T-cell (primary cell): ENCODE measurements at regions not wholly inside any gene's neighbourhood (a gene's known extent, or its start where the extent isn't known, plus 50 kb on each side); places are given as distances from the start of the nearest gene placed in this dataset.

ENCODE experiments used
- ATAC-seq, 4 experiments: fragments of 200-7000 bp in 3 of 4; fragments of 150-1000 bp in 1 of 4; cut with Tn5 transposase; replicated peaks in 1 of 4; 1 replicate in 3 of 4; 2 replicates in 1 of 4; pipeline ENCODE4 v1.10.0; 2021; ENCODE audit warnings: moderate library complexity in 3 of 4, mild to moderate bottlenecking in 2 of 4, moderate number of reproducible peaks in 1 of 4
- CTCF ChIA-PET, 2 donors: fragments of 300-600 bp; sonication (Branson Sonifier 250); formaldehyde crosslinking; loops; one replicate each; lab custom pipeline; 2022; ENCODE audit warnings: antibody characterized with exemption in 2 of 2; lab: Charles Lee
- POLR2A ChIA-PET, 2 donors: fragments of 300-600 bp; sonication (Branson Sonifier 250); formaldehyde crosslinking; loops; one replicate each; lab custom pipeline; 2022; ENCODE audit warnings: antibody characterized with exemption in 2 of 2; lab: Charles Lee
- DNase-seq, 35 experiments: peaks; one replicate each; pipeline versions ENCODE4 v3.0.0 to v3.0.0-alpha.2; 2013 to 2023
- H3K27ac ChIP-seq: one replicate; pipeline ENCODE4 v1.5.1; 2013; ENCODE audit warnings: low read length
- H3K27me3 ChIP-seq, 2 experiments: replicated peaks in 1 of 2; 1 replicate in 1 of 2; 2 replicates in 1 of 2; pipeline versions ENCODE4 v1.6.1 to v1.7.0; 2013; ENCODE audit warnings: low read length in 1 of 2, mixed read lengths in 1 of 2; ENCODE audit not compliant: control insufficient read depth in 2 of 2, insufficient read depth in 2 of 2; ENCODE audit errors: extremely low read depth in 1 of 2
- H3K36me3 ChIP-seq, 2 donors: 1 replicate in 1 of 2; 2 replicates in 1 of 2; pipeline versions ENCODE4 v1.6.1 to v1.7.0; 2013; ENCODE audit warnings: low read length in 1 of 2; ENCODE audit not compliant: control insufficient read depth in 2 of 2, insufficient read depth in 1 of 2; ENCODE audit errors: extremely low read depth in 1 of 2
- H3K4me1 ChIP-seq, 2 experiments: 1 replicate in 1 of 2; 2 replicates in 1 of 2; pipeline versions ENCODE4 v1.6.1 to v1.7.0; 2013; ENCODE audit warnings: low read length in 2 of 2, mixed read lengths in 1 of 2; ENCODE audit not compliant: insufficient read depth in 2 of 2, control insufficient read depth in 1 of 2; ENCODE audit errors: extremely low read depth in 1 of 2
- H3K4me3 ChIP-seq, 2 donors: 1 replicate in 1 of 2; 2 replicates in 1 of 2; pipeline versions ENCODE4 v1.5.1 to v1.7.0; 2013; ENCODE audit warnings: mild to moderate bottlenecking in 2 of 2, low read length in 1 of 2, moderate library complexity in 1 of 2; ENCODE audit not compliant: control insufficient read depth in 1 of 2; ENCODE audit errors: extremely low read depth in 1 of 2
- H3K9me3 ChIP-seq: 2 replicates; pipeline ENCODE4 v1.7.0; 2013
- H3K27ac Mint-ChIP-seq, 2 donors: one replicate each; pipeline ENCODE4 v1.8.0; 2020 to 2021; ENCODE audit warnings: mild to moderate bottlenecking in 2 of 2, mixed read lengths in 2 of 2
- H3K27me3 Mint-ChIP-seq, 2 donors: one replicate each; pipeline ENCODE4 v1.8.0; 2021 to 2022; ENCODE audit warnings: mixed read lengths in 2 of 2
- H3K36me3 Mint-ChIP-seq: one replicate; pipeline ENCODE4 v1.8.0; 2021; ENCODE audit warnings: mixed read lengths
- H3K4me1 Mint-ChIP-seq, 3 donors: one replicate each; pipeline ENCODE4 v1.8.0; 2020 to 2022; ENCODE audit warnings: mixed read lengths in 3 of 3, mild to moderate bottlenecking in 1 of 3
- H3K4me3 Mint-ChIP-seq, 3 donors: one replicate each; pipeline ENCODE4 v1.8.0; 2020 to 2022; ENCODE audit warnings: mild to moderate bottlenecking in 3 of 3, mixed read lengths in 3 of 3, moderate library complexity in 3 of 3
- H3K9me3 Mint-ChIP-seq, 3 donors: one replicate each; pipeline ENCODE4 v1.8.0; 2020 to 2022; ENCODE audit warnings: mixed read lengths in 3 of 3
- WGBS: methylation state at CpG from one replicate; pipeline ENCODE4 v1.1.5; 2013; ENCODE audit warnings: missing lambda C conversion rate; ENCODE audit not compliant: insufficient coverage; 5-methylcytosine and 5-hydroxymethylcytosine counted together

DNA sequence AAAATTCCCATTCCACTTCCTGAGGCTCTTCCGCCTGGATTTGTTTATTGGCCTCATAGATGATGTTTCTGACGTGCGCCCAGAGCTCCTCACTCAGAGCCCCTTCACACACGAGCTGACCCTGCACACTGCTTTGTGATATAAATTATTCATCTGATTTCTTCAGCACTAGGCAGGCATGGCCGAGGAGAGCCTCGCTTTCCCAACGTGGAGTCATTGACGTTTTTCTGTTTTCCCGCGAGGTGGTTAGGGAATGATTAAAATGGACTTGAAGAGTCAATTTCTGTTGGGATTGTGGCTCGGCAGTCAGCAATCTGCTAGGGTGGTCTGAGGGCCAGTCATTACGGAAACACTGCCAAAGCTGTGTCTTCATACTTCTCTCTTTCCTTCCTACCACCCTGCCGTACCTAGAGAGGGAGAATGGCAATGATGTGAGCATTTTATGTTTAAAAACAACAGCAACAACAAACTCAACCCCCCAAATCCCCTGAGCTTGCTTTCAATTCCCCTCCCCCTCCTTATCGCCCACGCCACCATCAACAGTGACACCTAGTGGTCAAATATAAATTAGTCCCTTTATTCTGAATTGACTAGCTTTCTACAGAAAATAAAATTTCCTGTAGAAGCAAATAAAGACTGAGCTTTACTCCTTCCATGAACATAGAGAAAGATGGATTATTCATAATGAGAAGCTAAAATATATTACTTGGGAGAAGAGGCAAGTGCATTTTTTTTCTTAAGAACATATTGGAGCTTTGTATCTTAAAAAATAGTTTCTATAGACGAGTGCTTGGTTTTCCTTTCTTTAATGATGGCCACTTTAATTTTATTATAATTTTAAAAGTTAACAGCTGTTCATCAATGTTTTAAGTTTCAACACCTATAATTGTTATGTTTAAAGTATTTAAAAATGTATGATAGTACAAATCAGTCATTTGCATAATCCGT, 285.1 kb downstream of the MTX2 start:
- 0% methylated on average over 1 of the region's 17 CpGs for WGBS
- Mint-ChIP-seq H3K27ac (no peak overlapping the region), H3K36me3 (no peaks in the 10 kb centered on the region), H3K4me3 (peak overlapping the region; percentile 76 to 89 (median 76)), H3K27me3 (peaks cover 40 to 45% of the 10 kb centered on the region in 2 donors), H3K9me3 (no peaks in the 10 kb centered on the region), H3K4me1 (peaks cover 12 to 15% (median 12%) of the 10 kb centered on the region in 3 donors)
- Histone ChIP-seq H3K27me3 (peaks cover 2 to 23% of the 10 kb centered on the region in 2 experiments), H3K4me3 (peak overlapping the region; percentile 51 to 81), H3K36me3 (no peaks in the 10 kb centered on the region), H3K27ac (no peak overlapping the region), H3K9me3 (no peaks in the 10 kb centered on the region), H3K4me1 (peaks cover 3 to 10% of the 10 kb centered on the region in 2 experiments)
- DNase-seq (peak in 22 of 35 experiments; percentile 2 to 69 (median 9)), ATAC-seq (peak; percentile 50 to 66 (median 53))
- CTCF ChIA-PET: interaction anchor here (0.5 to 1.8 kb wide), 41 partner anchors 8 to 1740 kb away, joined by 3 to 21 read pairs (median 3); no protein-coding TSS in a partner anchor
- POLR2A ChIA-PET: no interaction called here

DNA sequence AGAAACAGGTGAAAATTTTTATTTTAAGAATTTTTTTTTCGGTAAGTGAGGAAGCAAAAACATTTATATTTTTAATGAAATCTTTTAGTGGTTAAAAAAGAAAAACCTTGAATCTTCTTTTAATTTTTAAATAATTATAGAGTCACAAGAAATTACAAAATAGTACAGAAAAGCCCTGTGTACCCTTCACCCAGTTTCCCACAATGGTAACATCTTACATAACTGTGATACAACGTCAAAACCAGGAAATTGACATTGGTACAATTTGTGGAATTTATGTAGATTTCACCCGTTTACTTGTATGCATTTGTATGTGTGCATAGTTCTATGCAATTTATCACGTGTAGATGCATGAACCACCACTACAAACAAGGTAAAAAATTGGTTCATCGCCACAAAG, 285.9 kb downstream of the MTX2 start:
- H3K4me3 ChIP-seq: no peak overlapping the region
- Mint-ChIP-seq H3K27ac (no peak overlapping the region), H3K9me3 (no peaks in the 10 kb centered on the region), H3K27me3 (peaks cover 48 to 53% of the 10 kb centered on the region in 2 donors), H3K4me3 (no peak overlapping the region), H3K36me3 (no peaks in the 10 kb centered on the region), H3K4me1 (peaks cover 12 to 15% (median 12%) of the 10 kb centered on the region in 3 donors)
- DNase-seq: no peak
- H3K4me1 ChIP-seq: peaks cover 3 to 10% of the 10 kb centered on the region in 2 experiments
- no peak for ATAC-seq
- H3K27me3 ChIP-seq: peaks cover 4 to 28% of the 10 kb centered on the region in 2 experiments
- ChIA-PET CTCF (interaction anchor here (0.6 to 1.8 kb wide), 32 partner anchors 9 to 1343 kb away, joined by 3 to 21 read pairs (median 4); no protein-coding TSS in a partner anchor), POLR2A (no interaction called here)
- no peaks in the 10 kb centered on the region for H3K36me3 ChIP-seq
- H3K27ac ChIP-seq: no peak overlapping the region
- no peaks in the 10 kb centered on the region for H3K9me3 ChIP-seq
- no CpG with 5 or more reads among the region's 5 CpGs for WGBS

DNA sequence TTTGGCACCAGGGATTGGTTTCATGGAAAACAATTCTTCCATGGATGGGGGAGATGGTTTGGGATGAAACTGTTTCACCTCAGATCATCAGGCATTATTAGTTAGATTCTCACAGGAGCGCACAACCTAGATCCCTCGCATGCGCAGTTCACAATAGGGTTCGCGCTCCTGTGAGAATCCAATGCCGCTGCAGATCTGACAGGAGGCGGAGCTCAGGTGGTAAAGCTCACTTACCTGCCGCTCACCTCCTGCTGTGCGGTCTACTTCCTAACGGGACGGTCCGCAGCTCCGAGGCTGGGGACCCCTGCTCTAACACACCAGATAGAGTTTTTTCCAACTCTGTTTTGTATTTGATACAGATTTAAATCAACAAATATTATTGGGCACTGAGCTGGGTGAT, 286.5 kb downstream of the MTX2 start:
- Mint-ChIP-seq H3K36me3 (no peaks in the 10 kb centered on the region), H3K27me3 (peaks cover 52 to 57% of the 10 kb centered on the region in 2 donors), H3K4me1 (peaks cover 12 to 15% (median 12%) of the 10 kb centered on the region in 3 donors), H3K27ac (no peak overlapping the region), H3K9me3 (no peaks in the 10 kb centered on the region), H3K4me3 (no peak overlapping the region)
- 88% methylated on average over 8 of the region's 13 CpGs for WGBS
- no peak overlapping the region for H3K27ac ChIP-seq
- H3K9me3 ChIP-seq: no peaks in the 10 kb centered on the region
- CTCF ChIA-PET: no interaction called here
- POLR2A ChIA-PET: no interaction called here
- no peaks in the 10 kb centered on the region for H3K36me3 ChIP-seq
- ATAC-seq (no peak), DNase-seq (no peak)
- H3K4me1 ChIP-seq: peaks cover 3 to 10% of the 10 kb centered on the region in 2 experiments
- H3K27me3 ChIP-seq: peaks cover 4 to 28% of the 10 kb centered on the region in 2 experiments
- no peak overlapping the region for H3K4me3 ChIP-seq

DNA sequence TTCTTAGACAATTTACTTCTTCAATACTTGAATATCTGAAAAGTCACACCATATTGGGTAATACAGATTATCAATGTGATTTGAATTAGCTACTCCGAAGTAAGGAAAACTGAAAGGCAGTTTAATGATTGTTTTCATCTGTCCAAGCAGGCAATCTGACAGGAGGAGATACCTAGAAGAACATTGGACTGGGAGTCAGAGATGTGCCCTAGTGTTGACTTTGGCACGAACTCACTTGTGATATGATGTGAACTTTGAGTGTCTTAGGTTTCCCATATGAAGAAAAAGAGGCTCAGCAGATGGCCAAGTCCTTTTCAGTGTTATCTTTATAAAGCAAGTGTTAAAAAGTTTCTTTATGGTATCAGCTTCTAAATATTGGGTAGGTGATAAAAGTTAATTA, 287.1 kb downstream of the MTX2 start:
- H3K4me3 Mint-ChIP-seq: no peak overlapping the region
- H3K4me1 ChIP-seq: peaks cover 3 to 10% of the 10 kb centered on the region in 2 experiments
- peaks cover 4 to 28% of the 10 kb centered on the region in 2 experiments for H3K27me3 ChIP-seq
- no peak overlapping the region for H3K4me3 ChIP-seq
- no peaks in the 10 kb centered on the region for H3K36me3 ChIP-seq
- no peak overlapping the region for H3K27ac ChIP-seq
- H3K27me3 Mint-ChIP-seq: peaks cover 58 to 61% of the 10 kb centered on the region in 2 donors
- H3K9me3 Mint-ChIP-seq: no peaks in the 10 kb centered on the region
- no peak for DNase-seq
- 58% methylated on average over 2 of the region's 2 CpGs for WGBS
- H3K27ac Mint-ChIP-seq: no peak overlapping the region
- no peaks in the 10 kb centered on the region for H3K36me3 Mint-ChIP-seq
- no peaks in the 10 kb centered on the region for H3K9me3 ChIP-seq
- ChIA-PET CTCF (no interaction called here), POLR2A (no interaction called here)
- ATAC-seq: no peak
- H3K4me1 Mint-ChIP-seq: peaks cover 12 to 15% (median 12%) of the 10 kb centered on the region in 3 donors

DNA sequence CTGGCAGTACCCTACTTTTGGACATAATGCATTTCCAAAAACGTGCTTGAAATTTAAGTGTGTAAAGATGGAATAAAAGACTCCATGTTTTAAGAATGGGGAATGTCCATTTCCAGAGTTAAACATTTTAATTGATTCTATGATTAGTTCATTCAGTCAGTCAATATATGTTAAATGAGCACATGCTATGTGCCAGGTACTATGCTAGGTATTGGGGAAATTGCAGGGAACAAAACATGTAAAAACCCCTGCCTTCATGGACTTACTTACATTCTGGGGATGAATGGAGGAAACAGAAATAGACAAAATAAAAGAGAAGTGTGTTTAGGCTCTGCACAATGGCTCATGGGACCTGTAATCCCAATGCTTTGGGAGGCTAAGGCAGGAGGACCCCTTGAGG, 288.6 kb downstream of the MTX2 start:
- ChIA-PET CTCF (no interaction called here), POLR2A (no interaction called here)
- Histone ChIP-seq H3K27me3 (peaks cover 4 to 27% of the 10 kb centered on the region in 2 experiments), H3K9me3 (no peaks in the 10 kb centered on the region), H3K36me3 (no peaks in the 10 kb centered on the region), H3K4me3 (no peak overlapping the region), H3K27ac (no peak overlapping the region), H3K4me1 (peaks cover 3 to 10% of the 10 kb centered on the region in 2 experiments)
- H3K9me3 Mint-ChIP-seq: no peaks in the 10 kb centered on the region
- no peaks in the 10 kb centered on the region for H3K36me3 Mint-ChIP-seq
- H3K27ac Mint-ChIP-seq: no peak overlapping the region
- no peak for ATAC-seq
- no CpG with 5 or more reads among the region's 1 CpG for WGBS
- H3K4me3 Mint-ChIP-seq: no peak overlapping the region
- H3K4me1 Mint-ChIP-seq: peaks cover 12 to 15% (median 12%) of the 10 kb centered on the region in 3 donors
- peaks cover 62 to 63% of the 10 kb centered on the region in 2 donors for H3K27me3 Mint-ChIP-seq
- DNase-seq: no peak

DNA sequence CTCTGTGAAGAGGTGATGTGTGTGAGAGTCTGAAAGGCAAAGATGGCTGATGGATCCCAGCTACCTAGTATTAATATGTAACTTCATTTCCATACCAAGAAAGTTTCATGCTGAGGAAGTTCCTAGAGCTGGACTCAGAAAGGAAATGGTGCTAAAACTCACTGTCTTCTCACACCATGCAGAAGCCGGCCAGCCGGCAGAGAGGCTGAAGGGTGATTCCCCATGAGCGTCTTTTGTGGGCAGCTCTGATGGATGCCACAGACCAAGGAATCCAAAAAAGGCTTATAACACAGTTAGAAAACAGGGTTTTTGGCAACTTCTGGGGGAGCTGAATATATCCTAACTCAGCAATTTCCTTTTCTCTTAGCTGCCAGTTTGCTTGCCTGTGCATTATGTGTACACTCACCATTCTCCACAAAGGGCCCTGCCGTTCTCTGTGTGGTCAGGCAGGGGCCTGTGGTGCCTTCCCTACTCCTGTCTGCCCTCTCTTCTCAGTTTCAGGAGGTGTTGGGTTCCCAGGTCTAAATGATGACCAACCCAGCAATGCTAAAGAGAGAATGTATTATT, 289.4 kb downstream of the MTX2 start:
- H3K4me1 ChIP-seq: peaks cover 3 to 8% of the 10 kb centered on the region in 2 experiments
- CTCF ChIA-PET: interaction anchor here (0.6 kb wide), 2 partner anchors 439 to 1480 kb away, joined by 3 read pairs; no protein-coding TSS in a partner anchor

More for the DNA sequence above, 289.4 kb downstream of the MTX2 start:
- POLR2A ChIA-PET: no interaction called here
- Mint-ChIP-seq H3K27me3 (peaks cover 63 to 65% of the 10 kb centered on the region in 2 donors), H3K4me3 (no peak overlapping the region), H3K4me1 (peaks cover 9 to 11% (median 10%) of the 10 kb centered on the region in 3 donors), H3K27ac (no peak overlapping the region), H3K36me3 (no peaks in the 10 kb centered on the region), H3K9me3 (no peaks in the 10 kb centered on the region)
- whole genome bisulfite sequencing: no CpG with 5 or more reads among the region's 4 CpGs
- ATAC-seq (no peak), DNase-seq (no peak)
- Histone ChIP-seq H3K27ac (no peak overlapping the region), H3K36me3 (no peaks in the 10 kb centered on the region), H3K9me3 (no peaks in the 10 kb centered on the region), H3K4me3 (no peak overlapping the region), H3K27me3 (peaks cover 4 to 27% of the 10 kb centered on the region in 2 experiments)
